H1 (cell line): ENCODE measurements at regions not wholly inside any gene's neighbourhood (a gene's known extent, or its start where the extent isn't known, plus 50 kb on each side); places are given as distances from the start of the nearest gene placed in this dataset.

ENCODE experiments used
- CTCF ChIA-PET: fragments of 300-600 bp; sonication (Branson Sonifier 250); formaldehyde crosslinking; loops from one replicate; lab custom pipeline; 2021; ENCODE audit not compliant: partially characterized antibody; lab: Charles Lee
- POLR2A ChIA-PET: fragments of 300-600 bp; sonication (Branson Sonifier 250); formaldehyde crosslinking; loops from one replicate; lab custom pipeline; 2021; ENCODE audit warnings: inconsistent platforms; ENCODE audit not compliant: partially characterized antibody; lab: Charles Lee
- DNase-seq, 2 experiments: peaks; one replicate each; pipeline versions ENCODE4 v3.0.0 to v3.0.0-alpha.2; 2010 to 2022; ENCODE audit warnings: low spot score in 2 of 2, low read depth in 1 of 2, mixed read lengths in 1 of 2
- FAIRE-seq: peaks from 2 replicates; lab custom pipeline; 2011; peaks lifted over from hg19 to GRCh38; lab: Jason Lieb, UNC
- H2AFZ ChIP-seq: 2 replicates; pipeline ENCODE4 v1.8.1; 2012; ENCODE audit warnings: low read length, inconsistent platforms
- H2AK5ac ChIP-seq: 2 replicates; pipeline ENCODE4 v1.6.1; 2013; ENCODE audit warnings: low read depth, low read length
- H2BK120ac ChIP-seq: replicated peaks from 2 replicates; pipeline ENCODE3; 2013; ENCODE audit warnings: low read depth, low read length, inconsistent platforms
- H2BK12ac ChIP-seq: 2 replicates; pipeline ENCODE4 v1.6.1; 2013; ENCODE audit warnings: low read depth, low read length
- H2BK15ac ChIP-seq: 2 replicates; pipeline ENCODE4 v1.6.1; 2013; ENCODE audit warnings: low read length
- H2BK20ac ChIP-seq: 2 replicates; pipeline ENCODE4 v1.6.1; 2013; ENCODE audit warnings: low read length
- H2BK5ac ChIP-seq: 2 replicates; pipeline ENCODE4 v1.6.1; 2013; ENCODE audit warnings: low read depth, low read length
- H3K14ac ChIP-seq: 2 replicates; pipeline ENCODE4 v1.6.1; 2013; ENCODE audit warnings: inconsistent platforms; ENCODE audit not compliant: insufficient read length
- H3K18ac ChIP-seq: 2 replicates; pipeline ENCODE4 v1.6.1; 2013; ENCODE audit warnings: low read length; ENCODE audit errors: extremely low read depth
- H3K23ac ChIP-seq: 2 replicates; pipeline ENCODE4 v1.6.1; 2013; ENCODE audit warnings: inconsistent platforms; ENCODE audit not compliant: insufficient read length
- H3K23me2 ChIP-seq: 2 replicates; pipeline ENCODE4 v1.6.1; 2013; ENCODE audit warnings: low read depth, low read length
- H3K27ac ChIP-seq: 2 replicates; pipeline ENCODE4 v1.6.1; 2011; ENCODE audit warnings: low read depth, low read length, inconsistent platforms
- H3K27me3 ChIP-seq, 4 experiments: replicated peaks in 1 of 4; 1 replicate in 1 of 4; 2 replicates in 3 of 4; pipeline versions ENCODE4 v1.6.1 to v1.8.1; 2011 to 2013; ENCODE audit warnings: low read length in 3 of 4, mild to moderate bottlenecking in 3 of 4, inconsistent platforms in 2 of 4, mixed read lengths in 2 of 4, moderate library complexity in 1 of 4; ENCODE audit not compliant: control insufficient read depth in 3 of 4, insufficient read depth in 3 of 4; ENCODE audit errors: extremely low read depth in 1 of 4
- H3K36me3 ChIP-seq, 4 experiments: 2 replicates each; pipeline versions ENCODE4 v1.6.1 to v1.8.1; 2011 to 2013; ENCODE audit warnings: mild to moderate bottlenecking in 4 of 4, low read length in 3 of 4, moderate library complexity in 2 of 4, control low read depth in 1 of 4, inconsistent platforms in 1 of 4; ENCODE audit not compliant: insufficient read depth in 4 of 4, control insufficient read depth in 2 of 4
- H3K4ac ChIP-seq: replicated peaks from 2 replicates; pipeline ENCODE3; 2013; ENCODE audit warnings: low read length, low read depth, mixed read lengths, inconsistent platforms; ENCODE audit not compliant: insufficient read length
- H3K4me1 ChIP-seq, 4 experiments: replicated peaks in 1 of 4; 1 replicate in 1 of 4; 2 replicates in 3 of 4; pipeline versions ENCODE4 v1.6.1 to v1.8.1; 2011 to 2013; ENCODE audit warnings: low read length in 3 of 4, inconsistent platforms in 2 of 4, mixed read lengths in 1 of 4; ENCODE audit not compliant: insufficient read depth in 4 of 4, control insufficient read depth in 3 of 4
- H3K4me2 ChIP-seq, 2 experiments: 2 replicates each; pipeline versions ENCODE4 v1.6.1 to v1.8.1; 2011 to 2013; ENCODE audit warnings: low read depth in 2 of 2, low read length in 2 of 2, control low read depth in 1 of 2, inconsistent platforms in 1 of 2, mild to moderate bottlenecking in 1 of 2; ENCODE audit not compliant: insufficient read depth in 1 of 2
- H3K4me3 ChIP-seq, 4 experiments: fragments of 200-600, 300-600 bp in 1 of 4; sonication (generic), shearing (Covaris generic), sonication (Bioruptor Twin) in 1 of 4; 2 replicates each; pipeline versions ENCODE4 v1.5.1 to v1.8.1; 2011 to 2016; ENCODE audit warnings: low read length in 4 of 4, low read depth in 3 of 4, control low read depth in 2 of 4, inconsistent platforms in 2 of 4, mild to moderate bottlenecking in 2 of 4, mixed read lengths in 1 of 4, moderate library complexity in 1 of 4; ENCODE audit not compliant: insufficient read depth in 2 of 4; ENCODE audit errors: extremely low read depth in 1 of 4
- H3K56ac ChIP-seq: replicated peaks from 2 replicates; pipeline ENCODE3; 2013; ENCODE audit warnings: low read depth, mild to moderate bottlenecking, mixed read lengths, low read length, inconsistent platforms; ENCODE audit not compliant: insufficient read length
- H3K79me1 ChIP-seq: 2 replicates; pipeline ENCODE4 v1.6.1; 2013; ENCODE audit warnings: low read depth, low read length, control low read depth
- H3K79me2 ChIP-seq, 2 experiments: 2 replicates each; pipeline versions ENCODE4 v1.6.1 to v1.8.1; 2012 to 2013; ENCODE audit warnings: low read length in 2 of 2, mild to moderate bottlenecking in 2 of 2, inconsistent platforms in 1 of 2; ENCODE audit not compliant: insufficient read depth in 2 of 2, control insufficient read depth in 1 of 2
- H3K9ac ChIP-seq, 4 experiments: replicated peaks in 1 of 4; 1 replicate in 1 of 4; 2 replicates in 3 of 4; pipeline versions ENCODE4 v1.6.1 to v1.8.1; 2011 to 2013; ENCODE audit warnings: low read depth in 3 of 4, low read length in 3 of 4, control low read depth in 2 of 4, mild to moderate bottlenecking in 2 of 4, moderate library complexity in 2 of 4, inconsistent platforms in 1 of 4; ENCODE audit errors: extremely low read depth in 1 of 4
- H3K9me3 ChIP-seq, 2 experiments: 2 replicates each; pipeline versions ENCODE4 v1.6.1 to v1.8.1; 2012 to 2013; ENCODE audit warnings: mild to moderate bottlenecking in 2 of 2, moderate library complexity in 2 of 2, control low read depth in 1 of 2, inconsistent platforms in 1 of 2, low read depth in 1 of 2, low read length in 1 of 2, mixed read lengths in 1 of 2; ENCODE audit not compliant: insufficient read depth in 2 of 2
- H4K20me1 ChIP-seq, 2 experiments: replicated peaks in 1 of 2; 2 replicates each; pipeline versions ENCODE3 to v1.8.1; 2011 to 2013; ENCODE audit warnings: inconsistent platforms in 2 of 2, low read length in 2 of 2, mild to moderate bottlenecking in 1 of 2; ENCODE audit not compliant: insufficient read depth in 2 of 2, control insufficient read depth in 1 of 2
- H4K5ac ChIP-seq: 2 replicates; pipeline ENCODE4 v1.6.1; 2013; ENCODE audit warnings: low read length, low read depth, mixed read lengths, inconsistent platforms; ENCODE audit not compliant: insufficient read length
- H4K8ac ChIP-seq: 2 replicates; pipeline ENCODE4 v1.8.0; 2013; ENCODE audit warnings: mild to moderate bottlenecking, moderate library complexity, low read length, inconsistent platforms; ENCODE audit not compliant: insufficient read depth; ENCODE audit errors: extremely low read depth
- H4K91ac ChIP-seq: replicated peaks from 2 replicates; pipeline ENCODE3; 2013; ENCODE audit warnings: low read length, mixed read lengths, inconsistent platforms; ENCODE audit not compliant: insufficient read length
- BCL11A ChIP-seq, 2 experiments: IDR thresholded peaks; one replicate each; pipeline ENCODE4 v1.6.1; 2011; ENCODE audit warnings: low read depth in 2 of 2, low read length in 2 of 2, mild to moderate bottlenecking in 2 of 2
- BRCA1 ChIP-seq: IDR thresholded peaks from 2 replicates; pipeline ENCODE4 v1.6.1; 2012; ENCODE audit warnings: low read depth, low read length, improper control_type of control experiment
- CHD1 ChIP-seq: IDR thresholded peaks from 2 replicates; pipeline ENCODE4 v1.6.1; 2012; ENCODE audit warnings: low read depth, low read length, improper control_type of control experiment
- EP300 ChIP-seq, 2 experiments: IDR thresholded peaks; 1 replicate in 1 of 2; 2 replicates in 1 of 2; pipeline ENCODE4 v1.6.1; 2011 to 2012; ENCODE audit warnings: low read depth in 2 of 2, low read length in 2 of 2, mild to moderate bottlenecking in 2 of 2, borderline replicate concordance in 1 of 2, inconsistent platforms in 1 of 2, moderate library complexity in 1 of 2
- HDAC2 ChIP-seq, 2 experiments: fragments of 300-600 bp in 1 of 2; sonication (generic) in 1 of 2; IDR thresholded peaks; 2 replicates each; pipeline ENCODE4 v1.6.1; 2011 to 2012; ENCODE audit warnings: low read depth in 2 of 2, low read length in 2 of 2, mild to moderate bottlenecking in 2 of 2, moderate library complexity in 2 of 2, borderline replicate concordance in 1 of 2, inconsistent platforms in 1 of 2
- NANOG ChIP-seq: IDR thresholded peaks from 2 replicates; pipeline ENCODE4 v1.6.1; 2011; ENCODE audit warnings: low read length, low read depth, mild to moderate bottlenecking, inconsistent platforms; ENCODE audit not compliant: insufficient read depth, poor library complexity, severe bottlenecking
- RAD21 ChIP-seq, 2 experiments: IDR thresholded peaks in 1 of 2; conservative IDR thresholded peaks in 1 of 2; 2 replicates each; pipeline ENCODE4 v1.6.1; 2011; ENCODE audit warnings: low read depth in 2 of 2, low read length in 2 of 2, improper control_type of control experiment in 1 of 2, inconsistent platforms in 1 of 2, mild to moderate bottlenecking in 1 of 2, moderate library complexity in 1 of 2
- RNF2 ChIP-seq: fragments of 200-900, 300-1000 bp; sonication (generic); IDR thresholded peaks from 2 replicates; pipeline ENCODE4 v1.7.1; 2016; ENCODE audit warnings: borderline replicate concordance, low read depth, mild to moderate bottlenecking, antibody characterized with exemption, low read length; ENCODE audit not compliant: poor library complexity, severe bottlenecking; ENCODE audit errors: missing control alignments
- SP1 ChIP-seq: IDR thresholded peaks from 2 replicates; pipeline ENCODE4 v1.6.1; 2011; ENCODE audit warnings: low read depth, low read length
- TBP ChIP-seq: IDR thresholded peaks from 2 replicates; pipeline ENCODE4 v1.6.1; 2011; ENCODE audit warnings: low read depth, low read length, improper control_type of control experiment
- USF2 ChIP-seq: IDR thresholded peaks from 2 replicates; pipeline ENCODE4 v1.6.1; 2011; ENCODE audit warnings: low read length, improper control_type of control experiment
- WGBS, 2 experiments: shearing (Covaris generic) in 1 of 2; methylation state at CpG; one replicate each; pipeline versions ENCODE4 v1.1.6 to v1.1.7; 2013 to 2015; ENCODE audit warnings: low lambda C conversion rate in 2 of 2, mixed read lengths in 2 of 2, inconsistent platforms in 1 of 2, low coverage in 1 of 2, missing lambda C conversion rate in 1 of 2; ENCODE audit not compliant: insufficient replicate concordance in 2 of 2, insufficient coverage in 1 of 2, insufficient read length in 1 of 2; ENCODE audit errors: extremely low coverage in 1 of 2, missing lambda C conversion rate in 1 of 2; 5-methylcytosine and 5-hydroxymethylcytosine counted together
- TF ChIP-seq, protein P1 (sequence below): IDR thresholded peaks from 2 replicates; pipeline ENCODE4 v1.6.1; 2011; ENCODE audit warnings: low read depth, mild to moderate bottlenecking, low read length; ENCODE audit not compliant: insufficient read depth

GRCh38 chr7:156234192-156234591 lies 406.4 kb upstream of the RNF32 start:
- H3K36me3 ChIP-seq = no peaks in the 10 kb centered on the region
- H3K27ac ChIP-seq = no peak overlapping the region
- no peaks in the 10 kb centered on the region for H3K4me1 ChIP-seq
- H3K79me2 ChIP-seq = no peaks in the 10 kb centered on the region
- no peak overlapping the region for H2BK5ac ChIP-seq
- H3K79me1 ChIP-seq = no peaks in the 10 kb centered on the region
- CTCF ChIA-PET = no interaction called here
- H3K4me2 ChIP-seq = no peak overlapping the region
- no peak overlapping the region for H4K5ac ChIP-seq
- peaks cover 6% of the 10 kb centered on the region; the same call in 1 of the 2 replicates for H3K23me2 ChIP-seq
- H2BK120ac ChIP-seq = no peak overlapping the region
- no peak overlapping the region for H2BK15ac ChIP-seq
- H3K18ac ChIP-seq = no peak overlapping the region
- no peak overlapping the region for H3K23ac ChIP-seq
- H2BK12ac ChIP-seq = no peak overlapping the region
- DNase-seq (no peak), FAIRE-seq (no peak)
- H4K8ac ChIP-seq = no peak overlapping the region
- H3K9ac ChIP-seq = no peak overlapping the region
- POLR2A ChIA-PET = no interaction called here
- WGBS, 2 experiments = 94% methylated on average over 5 of the region's 5 CpGs; no CpG with 5 or more reads in 1 of the 2 experiments
- no peaks in the 10 kb centered on the region for H3K9me3 ChIP-seq
- no peaks in the 10 kb centered on the region for H3K27me3 ChIP-seq
- H4K91ac ChIP-seq = no peak overlapping the region
- no peak overlapping the region for H2AK5ac ChIP-seq
- H2BK20ac ChIP-seq = no peak overlapping the region
- no peak overlapping the region for H3K14ac ChIP-seq
- no peak overlapping the region for H3K4ac ChIP-seq
- H4K20me1 ChIP-seq = peaks cover 0 to 2% of the 10 kb centered on the region in 2 experiments
- no peak overlapping the region for H3K56ac ChIP-seq
- H2AFZ ChIP-seq = no peak overlapping the region
- no peak overlapping the region for H3K4me3 ChIP-seq
- TF ChIP-seq TBP (no peak), USF2 (no peak), BRCA1 (no peak), NANOG (no peak), CHD1 (no peak), SP1 (no peak), BCL11A (IDR thresholded peaks at IDR 0.05; ENCODE audit: low read depth in 2 of 2, low read length in 2 of 2) (no peak), HDAC2 (IDR thresholded peaks at IDR 0.05; ENCODE audit: borderline replicate concordance in 1 of 2, low read depth in 2 of 2, low read length in 2 of 2) (no peak), EP300 (IDR thresholded peaks at IDR 0.05; ENCODE audit: borderline replicate concordance in 1 of 2, low read depth in 2 of 2, low read length in 2 of 2) (no peak), RNF2 (no peak), RAD21 (IDR thresholded peaks at IDR 0.05 in 1 of 2, conservative IDR thresholded peaks at IDR 0.05 in 1 of 2; ENCODE audit: low read depth in 2 of 2, low read length in 2 of 2) (no peak)
- TF ChIP-seq, protein P1, sequence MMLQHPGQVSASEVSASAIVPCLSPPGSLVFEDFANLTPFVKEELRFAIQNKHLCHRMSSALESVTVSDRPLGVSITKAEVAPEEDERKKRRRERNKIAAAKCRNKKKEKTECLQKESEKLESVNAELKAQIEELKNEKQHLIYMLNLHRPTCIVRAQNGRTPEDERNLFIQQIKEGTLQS = no peak
